ENCODE measurements at regions not wholly inside any gene's neighbourhood (a gene's known extent, or its start where the extent isn't known, plus 50 kb on each side); places are given as distances from the start of the nearest gene placed in this dataset.

DNA sequence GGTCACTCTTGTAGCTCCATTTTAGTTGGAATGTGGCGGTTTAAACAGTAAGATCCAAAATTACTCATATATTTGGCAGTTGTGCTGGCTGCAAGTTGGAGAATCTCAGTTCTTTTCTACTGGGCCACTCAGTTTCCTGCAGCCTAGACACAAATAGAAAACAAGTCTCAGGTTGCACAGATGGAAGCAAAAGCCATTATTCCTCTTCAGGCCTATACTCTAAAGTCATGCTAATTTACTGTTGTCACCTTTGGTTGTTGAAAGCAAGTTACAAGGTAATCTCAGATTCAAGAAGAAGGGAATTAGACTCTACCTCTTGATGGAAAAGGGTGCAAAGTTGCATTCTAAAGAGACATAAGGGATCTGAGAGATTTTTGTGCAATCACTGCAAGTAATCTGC lies 345.4 kb downstream of the ADAM29 start:
- no peak overlapping the region for H3K27ac Mint-ChIP-seq (ENCODE audit: unreplicated experiment)

DNA sequence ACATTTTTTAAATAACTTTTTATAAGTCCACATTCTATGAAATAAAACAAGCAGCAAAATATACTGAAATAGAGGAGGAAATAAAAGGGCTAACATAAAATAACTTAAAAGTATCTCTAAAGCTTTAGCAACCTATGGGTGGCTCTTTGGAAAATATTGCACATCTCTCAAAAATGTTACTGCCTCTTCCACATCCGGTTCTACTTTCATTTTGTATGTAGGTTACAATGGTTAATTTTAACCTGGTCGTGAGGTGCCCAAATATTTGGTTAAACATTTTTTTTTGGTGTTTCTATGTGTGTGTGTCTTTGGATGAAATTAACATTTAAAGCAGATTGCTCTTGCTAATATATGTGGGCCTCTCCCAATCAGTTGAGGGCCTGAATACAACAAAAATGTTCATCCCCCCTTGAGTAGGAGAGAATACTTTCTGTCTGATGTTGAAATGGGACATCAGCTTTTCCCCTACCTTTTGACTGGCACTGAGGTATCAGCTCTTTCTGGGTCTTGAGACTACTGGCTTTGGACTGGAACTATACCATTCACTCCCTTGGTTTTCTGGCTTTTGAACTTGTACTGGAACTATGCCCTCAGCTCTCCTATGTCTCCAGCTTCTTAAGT lies 353.0 kb downstream of the ADAM29 start:
- H3K27ac Mint-ChIP-seq (ENCODE audit: unreplicated experiment) = no peak overlapping the region

More for the DNA sequence above, 345.4 kb downstream of the ADAM29 start:
- H4K20me1 ChIP-seq (ENCODE audit: insufficient read depth, low read length) = no peaks in the 10 kb centered on the region
- H3K4me1 Mint-ChIP-seq (ENCODE audit: low read depth, unreplicated experiment) = no peaks in the 10 kb centered on the region
- no peak overlapping the region for H3K4me3 Mint-ChIP-seq (ENCODE audit: unreplicated experiment)
- TF ChIP-seq, protein P1, sequence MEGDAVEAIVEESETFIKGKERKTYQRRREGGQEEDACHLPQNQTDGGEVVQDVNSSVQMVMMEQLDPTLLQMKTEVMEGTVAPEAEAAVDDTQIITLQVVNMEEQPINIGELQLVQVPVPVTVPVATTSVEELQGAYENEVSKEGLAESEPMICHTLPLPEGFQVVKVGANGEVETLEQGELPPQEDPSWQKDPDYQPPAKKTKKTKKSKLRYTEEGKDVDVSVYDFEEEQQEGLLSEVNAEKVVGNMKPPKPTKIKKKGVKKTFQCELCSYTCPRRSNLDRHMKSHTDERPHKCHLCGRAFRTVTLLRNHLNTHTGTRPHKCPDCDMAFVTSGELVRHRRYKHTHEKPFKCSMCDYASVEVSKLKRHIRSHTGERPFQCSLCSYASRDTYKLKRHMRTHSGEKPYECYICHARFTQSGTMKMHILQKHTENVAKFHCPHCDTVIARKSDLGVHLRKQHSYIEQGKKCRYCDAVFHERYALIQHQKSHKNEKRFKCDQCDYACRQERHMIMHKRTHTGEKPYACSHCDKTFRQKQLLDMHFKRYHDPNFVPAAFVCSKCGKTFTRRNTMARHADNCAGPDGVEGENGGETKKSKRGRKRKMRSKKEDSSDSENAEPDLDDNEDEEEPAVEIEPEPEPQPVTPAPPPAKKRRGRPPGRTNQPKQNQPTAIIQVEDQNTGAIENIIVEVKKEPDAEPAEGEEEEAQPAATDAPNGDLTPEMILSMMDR (IDR thresholded peaks at IDR 0.05; ENCODE audit: insufficient read depth, low read depth, low read length) = no peak
- no peak for TF ChIP-seq EZH2 (IDR thresholded peaks at IDR 0.05; ENCODE audit: insufficient read depth, low read length)
- no peaks in the 10 kb centered on the region for H3K9me3 Mint-ChIP-seq (ENCODE audit: unreplicated experiment)
- FAIRE-seq (no peak), DNase-seq (ENCODE audit: low read depth) (no peak)
- H3K27me3 ChIP-seq (ENCODE audit: insufficient read depth, low read length) = no peaks in the 10 kb centered on the region
- no peak overlapping the region for H3K27ac ChIP-seq (ENCODE audit: low read depth, low read length)
- no peaks in the 10 kb centered on the region for H3K9me3 ChIP-seq (ENCODE audit: insufficient read depth, low read depth, low read length)
- H3K4me3 ChIP-seq (ENCODE audit: insufficient read depth, low read depth, low read length) = no peak overlapping the region
- no peaks in the 10 kb centered on the region for H3K27me3 Mint-ChIP-seq (ENCODE audit: low read depth, unreplicated experiment)
- H3K9ac ChIP-seq (ENCODE audit: low read length) = no peak overlapping the region
- no peak overlapping the region for H2AFZ ChIP-seq (ENCODE audit: low read depth, low read length)
- H3K79me2 ChIP-seq (ENCODE audit: insufficient read depth, low read length) = no peaks in the 10 kb centered on the region
- no peaks in the 10 kb centered on the region for H3K36me3 Mint-ChIP-seq (ENCODE audit: low read depth, unreplicated experiment)
- H3K4me2 ChIP-seq (ENCODE audit: low read length) = no peak overlapping the region
- H3K36me3 ChIP-seq (ENCODE audit: insufficient read depth, low read length) = no peaks in the 10 kb centered on the region
- H3K4me1 ChIP-seq (ENCODE audit: insufficient read depth, low read length) = no peaks in the 10 kb centered on the region

More for the DNA sequence above, 353.0 kb downstream of the ADAM29 start:
- Histone ChIP-seq H4K20me1 (ENCODE audit: insufficient read depth, low read length) (no peaks in the 10 kb centered on the region), H3K4me3 (ENCODE audit: insufficient read depth, low read depth, low read length) (no peak overlapping the region), H3K27me3 (ENCODE audit: insufficient read depth, low read length) (no peaks in the 10 kb centered on the region), H3K4me1 (ENCODE audit: insufficient read depth, low read length) (peaks cover 8% of the 10 kb centered on the region), H3K9me3 (ENCODE audit: insufficient read depth, low read depth, low read length) (no peaks in the 10 kb centered on the region), H3K79me2 (ENCODE audit: insufficient read depth, low read length) (no peaks in the 10 kb centered on the region), H3K27ac (ENCODE audit: low read depth, low read length) (no peak overlapping the region), H3K36me3 (ENCODE audit: insufficient read depth, low read length) (no peaks in the 10 kb centered on the region), H3K4me2 (ENCODE audit: low read length) (no peak overlapping the region), H2AFZ (ENCODE audit: low read depth, low read length) (no peak overlapping the region), H3K9ac (ENCODE audit: low read length) (no peak overlapping the region)
- no peak for DNase-seq (ENCODE audit: low read depth)
- no peak overlapping the region for H3K4me3 Mint-ChIP-seq (ENCODE audit: unreplicated experiment)
- H3K9me3 Mint-ChIP-seq (ENCODE audit: unreplicated experiment) = no peaks in the 10 kb centered on the region
- TF ChIP-seq, protein P1 (IDR thresholded peaks at IDR 0.05; ENCODE audit: insufficient read depth, low read depth, low read length) = no peak
- TF ChIP-seq EZH2 (IDR thresholded peaks at IDR 0.05; ENCODE audit: insufficient read depth, low read length) = no peak
- FAIRE-seq = no peak
- peaks cover 20% of the 10 kb centered on the region for H3K4me1 Mint-ChIP-seq (ENCODE audit: low read depth, unreplicated experiment)
- H3K36me3 Mint-ChIP-seq (ENCODE audit: low read depth, unreplicated experiment) = no peaks in the 10 kb centered on the region
- no peaks in the 10 kb centered on the region for H3K27me3 Mint-ChIP-seq (ENCODE audit: low read depth, unreplicated experiment)
